ENCODE measurements at regions not wholly inside any gene's neighbourhood (a gene's known extent, or its start where the extent isn't known, plus 50 kb on each side); places are given as distances from the start of the nearest gene placed in this dataset.

- BruUV-seq (replicated peaks): no TSS peak
- no peak for ATAC-seq
- ChIA-PET POLR2A (no interaction called here), CTCF (ENCODE audit: low intra/inter-chr PET ratio, low total read pairs) (no interaction called here)
- no peak overlapping the region for H3K4me3 ChIP-seq (replicated peaks in 1 of 3; ENCODE audit: insufficient read depth in 1 of 3, low read depth in 2 of 3, low read length in 3 of 3)
- H3K79me2 ChIP-seq (ENCODE audit: insufficient read depth, low read length): no peaks in the 10 kb centered on the region
- no peaks in the 10 kb centered on the region for H3K36me3 ChIP-seq (replicated peaks in 1 of 2; ENCODE audit: control insufficient read depth in 1 of 2, insufficient read depth in 2 of 2, low read length in 2 of 2)
- no peak for DNase-seq (ENCODE audit: low spot score)
- no peaks in the 10 kb centered on the region for H3K4me1 ChIP-seq (ENCODE audit: insufficient read depth, low read length)
- no peak for TF ChIP-seq TEAD2 (CRISPR knock-in tag; IDR thresholded peaks at IDR 0.05)
- no peak for TF ChIP-seq TCF7L2 (IDR thresholded peaks at IDR 0.05; ENCODE audit: low read depth, low read length)
- TF ChIP-seq TFAP4 (IDR thresholded peaks at IDR 0.05; ENCODE audit: borderline replicate concordance, low read depth): no peak
- TF ChIP-seq ZNF432 (CRISPR knock-in tag; IDR thresholded peaks at IDR 0.05; ENCODE audit: borderline replicate concordance): no peak
- no peak for TF ChIP-seq SNRNP70 (IDR thresholded peaks at IDR 0.05; ENCODE audit: low read depth, low read length)
- TF ChIP-seq ZNF292 (CRISPR knock-in tag; IDR thresholded peaks at IDR 0.05; ENCODE audit: borderline replicate concordance, low read depth): no peak
- TF ChIP-seq ZNF136 (CRISPR knock-in tag; IDR thresholded peaks at IDR 0.05; ENCODE audit: low read depth): no peak
- H4K20me1 ChIP-seq (ENCODE audit: insufficient read depth, low read length): no peaks in the 10 kb centered on the region
- H3K27ac ChIP-seq (ENCODE audit: extremely low read length, insufficient read depth, low read length): no peak overlapping the region
- in situ Hi-C loops (cut with HindIII; ENCODE audit: extremely low pct_ligation_motif_present, low pct_unique_long_range_greater_than_20kb): no loop called here
- WGBS (ENCODE audit: low lambda C conversion rate): 2% methylated on average over 4 of the region's 5 CpGs
- H3K9ac ChIP-seq (ENCODE audit: insufficient read depth, low read depth, low read length): no peak overlapping the region
- no peak overlapping the region for H2AFZ ChIP-seq (ENCODE audit: low read length)
- H3K9me3 ChIP-seq (ENCODE audit: low read length): no peaks in the 10 kb centered on the region
- H3K4me2 ChIP-seq (ENCODE audit: low read depth, low read length): no peak overlapping the region
- no peak for FAIRE-seq
- intact Hi-C loops (cut with micrococcal nuclease; ENCODE audit: unreplicated experiment): no loop called here
- peaks cover 0 to 8% of the 10 kb centered on the region in 2 experiments; a peak in 1 of 5 replicates for H3K27me3 ChIP-seq (ENCODE audit: control insufficient read depth in 1 of 2, insufficient read depth in 2 of 2, low read length in 2 of 2)
These were observed 117.3 kb upstream of the PLPPR1 start for GRCh38 chr9:100911273-100911672.

- CTCF ChIA-PET (ENCODE audit: low intra/inter-chr PET ratio, low total read pairs): no interaction called here
- H4K20me1 ChIP-seq (ENCODE audit: insufficient read depth, low read length): no peaks in the 10 kb centered on the region
- no peak overlapping the region for H2AFZ ChIP-seq (ENCODE audit: low read length)
- DNase-seq (ENCODE audit: low spot score) (no peak), FAIRE-seq (no peak), ATAC-seq (no peak)
- H3K36me3 ChIP-seq (replicated peaks in 1 of 2; ENCODE audit: control insufficient read depth in 1 of 2, insufficient read depth in 2 of 2, low read length in 2 of 2): no peaks in the 10 kb centered on the region
- intact Hi-C loops (cut with micrococcal nuclease; ENCODE audit: unreplicated experiment): no loop called here
- TF ChIP-seq KLF11 (CRISPR knock-in tag; IDR thresholded peaks at IDR 0.05) (no peak), HNRNPLL (IDR thresholded peaks at IDR 0.05; ENCODE audit: low read depth, low read length, poor library complexity, severe bottlenecking) (no peak), RFXANK (CRISPR knock-in tag; IDR thresholded peaks at IDR 0.05) (no peak), FOXC1 (CRISPR knock-in tag; IDR thresholded peaks at IDR 0.05; ENCODE audit: borderline replicate concordance) (no peak), SRY (CRISPR knock-in tag; IDR thresholded peaks at IDR 0.05) (no peak), HNF4A (CRISPR knock-in tag; IDR thresholded peaks at IDR 0.05) (no peak), ETV6 (CRISPR knock-in tag; conservative IDR thresholded peaks at IDR 0.05) (no peak)
- H3K79me2 ChIP-seq (ENCODE audit: insufficient read depth, low read length): no peaks in the 10 kb centered on the region
- WGBS (ENCODE audit: low lambda C conversion rate): 5% methylated on average over 1 of the region's 1 CpG
- no peaks in the 10 kb centered on the region for H3K9me3 ChIP-seq (ENCODE audit: low read length)
- no TSS peak for BruUV-seq (replicated peaks)
- in situ Hi-C loops (cut with HindIII; ENCODE audit: extremely low pct_ligation_motif_present, low pct_unique_long_range_greater_than_20kb): no loop called here
- no peak overlapping the region for H3K4me2 ChIP-seq (ENCODE audit: low read depth, low read length)
- H3K9ac ChIP-seq (ENCODE audit: insufficient read depth, low read depth, low read length): no peak overlapping the region
- POLR2A ChIA-PET: no interaction called here
- H3K4me1 ChIP-seq (ENCODE audit: insufficient read depth, low read length): no peaks in the 10 kb centered on the region
- peaks cover 0 to 8% of the 10 kb centered on the region in 2 experiments; a peak in 1 of 5 replicates for H3K27me3 ChIP-seq (ENCODE audit: control insufficient read depth in 1 of 2, insufficient read depth in 2 of 2, low read length in 2 of 2)
- no peak overlapping the region for H3K4me3 ChIP-seq (replicated peaks in 1 of 3; ENCODE audit: insufficient read depth in 1 of 3, low read depth in 2 of 3, low read length in 3 of 3)
- H3K27ac ChIP-seq (ENCODE audit: extremely low read length, insufficient read depth, low read length): no peak overlapping the region
These were observed 115.3 kb upstream of the PLPPR1 start for GRCh38 chr9:100913257-100913656.

Data from HepG2 (cell line).